ENCODE measurements at regions not wholly inside any gene's neighbourhood (a gene's known extent, or its start where the extent isn't known, plus 50 kb on each side); places are given as distances from the start of the nearest gene placed in this dataset.

DNA sequence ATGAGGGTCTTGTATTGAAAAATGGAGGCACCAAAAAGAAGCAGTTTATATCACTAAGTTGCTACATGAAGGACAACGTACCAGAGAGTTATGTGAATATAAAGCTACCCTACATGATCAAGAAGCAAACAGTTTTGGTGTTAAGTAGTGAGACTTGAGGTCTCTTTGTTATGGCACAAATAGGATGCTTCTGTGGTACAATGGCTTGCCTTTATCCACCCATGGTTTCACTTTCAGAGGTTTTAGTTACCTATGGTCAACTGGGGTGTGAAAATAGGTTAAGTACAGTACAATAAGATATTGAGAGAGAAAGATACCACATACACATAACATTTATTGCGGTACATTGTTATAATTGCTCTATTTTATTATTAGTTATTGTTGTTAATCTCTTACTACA lies 229.2 kb upstream of the SLIT2 start:
- no peak for TF ChIP-seq POLR2A (IDR thresholded peaks at IDR 0.05; ENCODE audit: low read length)
- TF ChIP-seq GATA1 (IDR thresholded peaks at IDR 0.05; ENCODE audit: low read depth, low read length): no peak

Measured in erythroblast (primary cell).